ENCODE measurements at regions not wholly inside any gene's neighbourhood (a gene's known extent, or its start where the extent isn't known, plus 50 kb on each side); places are given as distances from the start of the nearest gene placed in this dataset.

DNA sequence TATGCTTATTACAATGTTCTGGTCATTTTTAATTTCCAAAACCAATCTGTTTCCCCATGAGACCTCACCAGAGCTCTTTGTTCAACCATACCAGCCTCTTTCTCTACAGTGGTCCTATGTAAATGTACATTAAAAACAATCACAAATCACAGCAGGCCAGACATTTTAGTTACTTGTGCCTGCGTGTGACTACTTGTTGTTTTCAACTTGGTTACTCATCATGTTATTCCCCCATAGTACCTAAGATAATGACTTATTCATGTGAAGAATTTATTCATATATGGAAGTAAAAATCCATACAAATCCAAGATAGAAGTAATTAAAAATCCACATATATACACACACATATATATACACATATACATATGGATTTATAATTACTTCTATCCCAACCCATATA is 379.6 kb downstream of the SLITRK6 start:
- Histone ChIP-seq H3K27me3 (ENCODE audit: insufficient read depth, low read length) (no peaks in the 10 kb centered on the region), H2AFZ (ENCODE audit: low read length) (no peak overlapping the region), H3K27ac (ENCODE audit: low read depth, low read length, poor library complexity, severe bottlenecking) (no peak overlapping the region), H3K4me3 (ENCODE audit: low read depth, low read length, poor library complexity, severe bottlenecking) (no peak overlapping the region), H3F3A (ENCODE audit: insufficient read depth, low read length) (no peaks in the 10 kb centered on the region), H4K20me1 (ENCODE audit: insufficient read depth, low read length) (no peaks in the 10 kb centered on the region), H3K4me1 (ENCODE audit: insufficient read depth, low read length, severe bottlenecking) (peaks cover 6% of the 10 kb centered on the region), H3K36me3 (ENCODE audit: insufficient read depth, low read length) (no peaks in the 10 kb centered on the region), H3K4me2 (ENCODE audit: low read length) (no peak overlapping the region), H3K9me2 (ENCODE audit: low read depth, low read length) (no peaks in the 10 kb centered on the region), H3K9me3 (ENCODE audit: low read length) (no peaks in the 10 kb centered on the region), H3K9ac (ENCODE audit: low read length) (no peak overlapping the region), H3K79me2 (ENCODE audit: insufficient read depth, low read length) (no peaks in the 10 kb centered on the region)
- TF ChIP-seq EZH2 (IDR thresholded peaks at IDR 0.05; ENCODE audit: borderline replicate concordance, low read length): no peak
- TF ChIP-seq, protein P1, sequence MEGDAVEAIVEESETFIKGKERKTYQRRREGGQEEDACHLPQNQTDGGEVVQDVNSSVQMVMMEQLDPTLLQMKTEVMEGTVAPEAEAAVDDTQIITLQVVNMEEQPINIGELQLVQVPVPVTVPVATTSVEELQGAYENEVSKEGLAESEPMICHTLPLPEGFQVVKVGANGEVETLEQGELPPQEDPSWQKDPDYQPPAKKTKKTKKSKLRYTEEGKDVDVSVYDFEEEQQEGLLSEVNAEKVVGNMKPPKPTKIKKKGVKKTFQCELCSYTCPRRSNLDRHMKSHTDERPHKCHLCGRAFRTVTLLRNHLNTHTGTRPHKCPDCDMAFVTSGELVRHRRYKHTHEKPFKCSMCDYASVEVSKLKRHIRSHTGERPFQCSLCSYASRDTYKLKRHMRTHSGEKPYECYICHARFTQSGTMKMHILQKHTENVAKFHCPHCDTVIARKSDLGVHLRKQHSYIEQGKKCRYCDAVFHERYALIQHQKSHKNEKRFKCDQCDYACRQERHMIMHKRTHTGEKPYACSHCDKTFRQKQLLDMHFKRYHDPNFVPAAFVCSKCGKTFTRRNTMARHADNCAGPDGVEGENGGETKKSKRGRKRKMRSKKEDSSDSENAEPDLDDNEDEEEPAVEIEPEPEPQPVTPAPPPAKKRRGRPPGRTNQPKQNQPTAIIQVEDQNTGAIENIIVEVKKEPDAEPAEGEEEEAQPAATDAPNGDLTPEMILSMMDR (IDR thresholded peaks at IDR 0.05; ENCODE audit: low read length): no peak

GRCh38 chr13:85417807-85418206 is 381.4 kb downstream of the SLITRK6 start:
- no peak overlapping the region for H3K9ac ChIP-seq (ENCODE audit: low read length)
- no peak overlapping the region for H3K27ac ChIP-seq (ENCODE audit: low read depth, low read length, poor library complexity, severe bottlenecking)
- no peak overlapping the region for H3K4me2 ChIP-seq (ENCODE audit: low read length)
- no peak for TF ChIP-seq EZH2 (IDR thresholded peaks at IDR 0.05; ENCODE audit: borderline replicate concordance, low read length)
- TF ChIP-seq, protein P1 (IDR thresholded peaks at IDR 0.05; ENCODE audit: low read length): no peak
- H2AFZ ChIP-seq (ENCODE audit: low read length): no peak overlapping the region
- H3K79me2 ChIP-seq (ENCODE audit: insufficient read depth, low read length): no peaks in the 10 kb centered on the region
- H3K27me3 ChIP-seq (ENCODE audit: insufficient read depth, low read length): no peaks in the 10 kb centered on the region
- H3K4me3 ChIP-seq (ENCODE audit: low read depth, low read length, poor library complexity, severe bottlenecking): no peak overlapping the region
- no peaks in the 10 kb centered on the region for H3K36me3 ChIP-seq (ENCODE audit: insufficient read depth, low read length)
- no peaks in the 10 kb centered on the region for H3K4me1 ChIP-seq (ENCODE audit: insufficient read depth, low read length, severe bottlenecking)
- H3F3A ChIP-seq (ENCODE audit: insufficient read depth, low read length): no peaks in the 10 kb centered on the region
- H3K9me3 ChIP-seq (ENCODE audit: low read length): no peaks in the 10 kb centered on the region
- no peaks in the 10 kb centered on the region for H4K20me1 ChIP-seq (ENCODE audit: insufficient read depth, low read length)
- H3K9me2 ChIP-seq (ENCODE audit: low read depth, low read length): no peaks in the 10 kb centered on the region

DNA sequence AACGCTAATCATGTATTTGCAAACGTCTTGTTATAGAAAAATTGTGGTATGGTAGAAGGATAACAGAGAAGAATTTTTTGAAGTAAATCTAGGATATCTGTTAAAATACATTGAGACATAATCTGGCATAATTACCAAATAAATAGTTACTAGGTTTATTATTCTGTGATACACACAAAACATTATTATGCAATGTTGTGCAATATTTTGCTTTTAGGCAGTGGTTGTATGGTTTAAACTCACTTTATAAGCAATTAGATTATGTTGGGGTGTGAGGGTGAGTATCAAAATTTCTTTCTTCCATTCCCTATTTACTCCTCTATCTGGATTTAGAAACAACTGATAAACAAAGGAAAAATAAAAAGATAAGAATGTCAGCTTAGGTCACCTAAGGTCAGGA is 385.6 kb downstream of the SLITRK6 start:
- no peaks in the 10 kb centered on the region for H3K9me3 ChIP-seq (ENCODE audit: low read length)
- H3K4me3 ChIP-seq (ENCODE audit: low read depth, low read length, poor library complexity, severe bottlenecking): no peak overlapping the region
- no peak overlapping the region for H3K9ac ChIP-seq (ENCODE audit: low read length)
- H3K27me3 ChIP-seq (ENCODE audit: insufficient read depth, low read length): no peaks in the 10 kb centered on the region
- no peak overlapping the region for H3K4me2 ChIP-seq (ENCODE audit: low read length)
- no peak overlapping the region for H3K27ac ChIP-seq (ENCODE audit: low read depth, low read length, poor library complexity, severe bottlenecking)
- no peaks in the 10 kb centered on the region for H3K79me2 ChIP-seq (ENCODE audit: insufficient read depth, low read length)
- H4K20me1 ChIP-seq (ENCODE audit: insufficient read depth, low read length): no peaks in the 10 kb centered on the region
- H3K36me3 ChIP-seq (ENCODE audit: insufficient read depth, low read length): no peaks in the 10 kb centered on the region
- H3K4me1 ChIP-seq (ENCODE audit: insufficient read depth, low read length, severe bottlenecking): no peaks in the 10 kb centered on the region
- H2AFZ ChIP-seq (ENCODE audit: low read length): no peak overlapping the region
- H3F3A ChIP-seq (ENCODE audit: insufficient read depth, low read length): no peaks in the 10 kb centered on the region
- TF ChIP-seq EZH2 (IDR thresholded peaks at IDR 0.05; ENCODE audit: borderline replicate concordance, low read length): no peak
- TF ChIP-seq, protein P1 (IDR thresholded peaks at IDR 0.05; ENCODE audit: low read length): no peak
- H3K9me2 ChIP-seq (ENCODE audit: low read depth, low read length): no peaks in the 10 kb centered on the region
